Tibial nerve (tissue), 4 donors: ENCODE measurements at regions not wholly inside any gene's neighbourhood (a gene's known extent, or its start where the extent isn't known, plus 50 kb on each side); places are given as distances from the start of the nearest gene placed in this dataset.
A peak's percentile ranks its signal among the peaks of the same experiment; 100 is the strongest.

Experiments used
- DNase-seq, 2 donors: peaks; one replicate each; pipeline ENCODE4 v3.0.0-alpha.2; 2019; ENCODE audit warnings: low spot score in 2 of 2
- H3K27ac ChIP-seq, 4 donors: fragments of 200-600 bp; sonication (generic) in 3 of 4; one replicate each; pipeline ENCODE4 v1.5.1; 2017 to 2019; ENCODE audit warnings: mild to moderate bottlenecking in 1 of 4
- H3K27me3 ChIP-seq, 2 donors: fragments of 200-600 bp; sonication (generic) in 1 of 2; one replicate each; pipeline versions ENCODE4 v1.5.1 to v1.6.0; 2017 to 2019
- H3K36me3 ChIP-seq, 3 donors: fragments of 200-600 bp; sonication (generic); one replicate each; pipeline ENCODE4 v1.5.1; 2018 to 2019
- H3K4me1 ChIP-seq, 4 donors: fragments of 200-600 bp; sonication (generic) in 3 of 4; one replicate each; pipeline ENCODE4 v1.5.1; 2017 to 2019
- H3K4me3 ChIP-seq, 4 donors: fragments of 200-600 bp; sonication (generic) in 3 of 4; one replicate each; pipeline ENCODE4 v1.5.1; 2017 to 2019; ENCODE audit warnings: mild to moderate bottlenecking in 1 of 4, moderate library complexity in 1 of 4
- H3K9me3 ChIP-seq, 4 donors: fragments of 200-600 bp; sonication (generic) in 3 of 4; one replicate each; pipeline ENCODE4 v1.5.1; 2017 to 2019
- CTCF ChIP-seq, 5 experiments: fragments of 200-600 bp in 3 of 5; fragments of 450-650 bp in 2 of 5; sonication (generic) in 3 of 5; IDR thresholded peaks; one replicate each; pipeline ENCODE4 v1.5.1; 2016 to 2019; ENCODE audit warnings: antibody characterized with exemption in 5 of 5, mild to moderate bottlenecking in 3 of 5, moderate library complexity in 2 of 5
- EP300 ChIP-seq, 2 donors: sonication (generic); formaldehyde crosslinking; IDR thresholded peaks; one replicate each; pipeline ENCODE4 v1.6.1; 2017; ENCODE audit warnings: antibody characterized with exemption in 2 of 2, mild to moderate bottlenecking in 1 of 2
- POLR2A ChIP-seq, 2 donors: fragments of 450-650 bp; IDR thresholded peaks; one replicate each; pipeline ENCODE4 v1.6.1; 2017; ENCODE audit warnings: antibody characterized with exemption in 2 of 2, mild to moderate bottlenecking in 2 of 2, moderate library complexity in 2 of 2
- WGBS, 2 donors: methylation state at CpG; one replicate each; pipeline ENCODE4 v1.1.5; 2018; 5-methylcytosine and 5-hydroxymethylcytosine counted together

DNA sequence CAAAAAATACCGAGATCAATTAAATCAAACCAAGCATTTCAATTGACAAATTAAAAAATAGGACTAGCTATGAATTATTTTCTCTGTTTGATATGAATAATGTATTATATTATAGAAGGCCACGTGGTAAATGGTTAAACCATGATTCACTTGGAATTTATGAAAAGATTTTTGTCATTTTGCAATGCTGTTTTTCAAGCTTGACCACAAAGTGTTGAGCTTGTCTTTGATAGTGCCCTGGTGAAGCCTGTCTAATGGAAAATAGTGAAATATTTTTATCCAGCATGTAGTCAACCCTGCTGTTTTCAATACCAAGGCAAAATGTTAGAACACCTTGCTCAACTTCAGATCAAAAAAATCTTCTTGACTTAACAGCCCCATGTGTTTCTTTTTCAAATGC, 288.0 kb upstream of the PRMT6 start:
- no peaks in the 10 kb centered on the region for H3K27me3 ChIP-seq
- no peak for DNase-seq
- H3K27ac ChIP-seq = peak overlapping the region in 2 of 4 donors; percentile 39 to 78
- H3K4me1 ChIP-seq = no peaks in the 10 kb centered on the region
- WGBS, 2 donors = 39 to 43% methylated on average over 2 of the region's 2 CpGs
- no peaks in the 10 kb centered on the region for H3K36me3 ChIP-seq
- H3K9me3 ChIP-seq = peaks cover 0 to 7% (median 0%) of the 10 kb centered on the region in 4 donors
- H3K4me3 ChIP-seq = no peak overlapping the region
- TF ChIP-seq POLR2A (IDR thresholded peaks at IDR 0.05) (no peak), CTCF (IDR thresholded peaks at IDR 0.05) (no peak), EP300 (IDR thresholded peaks at IDR 0.05) (no peak)

DNA sequence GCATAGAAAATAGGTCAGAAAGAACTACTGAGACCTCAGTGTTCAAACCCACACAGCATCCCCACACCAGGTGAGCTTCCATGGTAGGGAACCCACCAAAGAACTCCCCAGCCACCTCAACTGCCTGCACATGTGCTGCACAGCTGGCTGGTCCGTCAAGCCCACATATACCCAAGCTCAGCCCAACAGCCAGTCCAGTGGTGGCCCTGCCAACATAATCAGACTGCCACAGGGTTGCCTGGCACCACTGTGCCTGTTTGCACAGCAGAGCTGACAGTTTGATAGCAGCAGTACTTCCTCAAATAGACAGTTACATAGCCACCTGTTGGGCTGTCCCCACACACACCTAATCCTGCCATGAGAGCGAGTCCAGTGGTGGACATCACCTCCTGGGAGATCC, 283.3 kb upstream of the PRMT6 start:
- Histone ChIP-seq H3K27me3 (no peaks in the 10 kb centered on the region), H3K4me3 (no peak overlapping the region), H3K27ac (no peak overlapping the region), H3K9me3 (peaks cover 0 to 24% (median 3%) of the 10 kb centered on the region in 4 donors), H3K4me1 (no peaks in the 10 kb centered on the region), H3K36me3 (no peaks in the 10 kb centered on the region)
- TF ChIP-seq EP300 (IDR thresholded peaks at IDR 0.05) (no peak), POLR2A (IDR thresholded peaks at IDR 0.05) (no peak), CTCF (IDR thresholded peaks at IDR 0.05) (no peak)
- 92 to 97% methylated on average over 2 of the region's 2 CpGs for WGBS, 2 donors
- no peak for DNase-seq

DNA sequence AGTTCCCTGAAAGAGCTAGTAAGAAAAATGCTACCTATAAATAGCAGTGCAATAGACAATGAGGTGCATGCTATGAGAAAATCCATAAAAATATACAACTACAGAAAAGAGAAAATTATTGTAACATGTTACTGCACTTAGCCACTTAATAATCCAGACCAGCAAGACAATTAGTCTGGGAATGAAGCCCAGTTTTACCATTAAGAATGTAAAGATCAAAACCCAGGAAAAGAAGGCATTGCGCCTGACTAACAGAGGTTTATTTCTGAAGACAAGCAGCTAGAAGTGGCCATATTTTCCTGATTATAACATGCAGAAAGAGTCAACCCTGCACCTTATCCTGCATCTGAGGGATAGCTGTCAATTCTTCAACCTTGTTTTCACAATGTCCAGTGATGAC, 276.4 kb upstream of the PRMT6 start:
- no peak for DNase-seq
- Histone ChIP-seq H3K27me3 (no peaks in the 10 kb centered on the region), H3K36me3 (no peaks in the 10 kb centered on the region), H3K9me3 (peaks cover 0 to under 1% (median 0%) of the 10 kb centered on the region in 4 donors), H3K27ac (no peak overlapping the region), H3K4me3 (no peak overlapping the region), H3K4me1 (no peaks in the 10 kb centered on the region)
- TF ChIP-seq CTCF (IDR thresholded peaks at IDR 0.05) = no peak
- TF ChIP-seq EP300 (IDR thresholded peaks at IDR 0.05) = no peak
- no peak for TF ChIP-seq POLR2A (IDR thresholded peaks at IDR 0.05)
- 78 to 96% methylated on average over 1 of the region's 1 CpG for WGBS, 2 donors

DNA sequence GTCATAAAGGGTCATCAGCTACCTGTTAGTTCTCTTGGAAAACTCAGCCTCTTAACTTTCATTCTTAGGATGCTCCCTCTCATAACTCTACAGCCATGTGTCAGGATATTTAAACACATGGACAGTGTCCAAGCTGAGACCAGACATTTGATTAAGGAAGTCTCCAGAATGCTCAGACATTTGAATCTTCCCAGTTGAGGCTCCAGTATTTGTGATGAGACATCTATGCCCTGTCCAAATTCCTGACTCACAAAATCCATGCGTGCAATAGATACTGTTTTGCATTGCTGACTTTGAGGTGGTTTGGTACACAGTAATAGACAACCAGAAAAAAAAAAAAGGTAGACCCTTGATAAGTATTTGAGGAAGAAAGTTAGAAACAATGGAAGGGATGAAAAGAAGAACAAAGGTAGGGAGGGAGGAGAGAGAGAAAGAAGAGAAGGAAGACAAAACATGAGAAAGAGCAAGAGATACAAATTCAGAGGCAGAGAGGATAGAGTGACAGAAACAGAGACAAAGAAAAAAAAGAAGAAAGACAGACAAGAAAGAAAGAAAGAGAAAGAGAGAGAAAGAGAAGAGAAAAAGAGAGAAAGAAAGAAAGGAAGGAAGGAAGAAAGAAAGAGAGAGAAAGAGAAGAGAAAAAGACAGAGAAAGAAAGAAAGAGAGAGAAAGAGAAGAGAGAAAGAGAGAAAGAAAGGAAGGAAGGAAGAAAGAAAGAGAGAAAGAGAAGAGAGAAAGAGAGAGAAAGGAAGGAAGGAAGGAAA, 275.5 kb upstream of the PRMT6 start:
- TF ChIP-seq EP300 (IDR thresholded peaks at IDR 0.05) = no peak
- no peak for TF ChIP-seq CTCF (IDR thresholded peaks at IDR 0.05)
- H3K4me1 ChIP-seq = no peaks in the 10 kb centered on the region
- H3K36me3 ChIP-seq = no peaks in the 10 kb centered on the region
- DNase-seq = no peak
- WGBS, 2 donors = 95 to 100% methylated on average over 1 of the region's 1 CpG
- no peaks in the 10 kb centered on the region for H3K9me3 ChIP-seq
- H3K27ac ChIP-seq = no peak overlapping the region
- no peak overlapping the region for H3K4me3 ChIP-seq
- no peaks in the 10 kb centered on the region for H3K27me3 ChIP-seq

DNA sequence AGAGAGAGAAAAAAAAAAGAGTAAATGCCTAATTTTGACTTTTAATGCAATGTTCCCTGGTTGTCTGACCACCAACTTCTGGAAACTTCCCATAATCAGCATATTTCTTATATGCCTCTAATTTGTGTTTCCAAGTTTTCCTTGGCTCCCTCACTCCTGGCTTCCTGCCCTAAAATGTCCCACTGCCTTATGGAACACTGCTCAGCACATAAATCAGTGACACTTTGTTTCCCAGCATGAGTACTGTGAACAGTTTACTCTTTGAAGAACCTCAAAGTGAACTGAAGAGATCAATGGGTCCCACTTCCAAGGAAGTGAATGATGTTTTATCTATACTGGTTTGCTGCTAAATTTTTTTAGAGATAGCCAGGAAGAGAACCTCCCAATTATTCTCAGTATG, 271.3 kb upstream of the PRMT6 start:
- H3K4me3 ChIP-seq = no peak overlapping the region
- no peaks in the 10 kb centered on the region for H3K36me3 ChIP-seq
- no peak for DNase-seq
- H3K9me3 ChIP-seq = no peaks in the 10 kb centered on the region
- no peaks in the 10 kb centered on the region for H3K27me3 ChIP-seq
- TF ChIP-seq EP300 (IDR thresholded peaks at IDR 0.05) (no peak), POLR2A (IDR thresholded peaks at IDR 0.05) (no peak), CTCF (IDR thresholded peaks at IDR 0.05) (no peak)
- no peak overlapping the region for H3K27ac ChIP-seq
- H3K4me1 ChIP-seq = no peaks in the 10 kb centered on the region
